Colonic mucosa (tissue), 4 donors: ENCODE measurements at regions not wholly inside any gene's neighbourhood (a gene's known extent, or its start where the extent isn't known, plus 50 kb on each side); places are given as distances from the start of the nearest gene placed in this dataset.

ENCODE experiments used
- DNase-seq: peaks from one replicate; pipeline ENCODE4 v3.0.0-alpha.2; 2020
- H3K27ac ChIP-seq: fragments of 200-600 bp; one replicate; pipeline ENCODE4 v1.8.0; 2021
- H3K27me3 ChIP-seq: fragments of 200-600 bp; one replicate; pipeline ENCODE4 v1.8.0; 2021
- H3K36me3 ChIP-seq: fragments of 200-600 bp; one replicate; pipeline ENCODE4 v1.8.0; 2021
- H3K4me1 ChIP-seq: fragments of 200-600 bp; one replicate; pipeline ENCODE4 v1.8.0; 2021; ENCODE audit warnings: mild to moderate bottlenecking
- H3K4me3 ChIP-seq: fragments of 200-600 bp; one replicate; pipeline ENCODE4 v1.8.0; 2021
- H3K9ac ChIP-seq, 2 donors: one replicate each; pipeline ENCODE4 v1.7.0; 2013; ENCODE audit warnings: control low read depth in 2 of 2, low read depth in 2 of 2, low read length in 2 of 2
- H3K9me3 ChIP-seq: fragments of 200-600 bp; one replicate; pipeline ENCODE4 v1.8.0; 2021
- CTCF ChIP-seq: fragments of 200-600 bp; IDR thresholded peaks from one replicate; pipeline ENCODE4 v1.8.0; 2022; ENCODE audit warnings: antibody characterized with exemption, mild to moderate bottlenecking
- intact Hi-C: fragments of 100-400 bp; cut with DNase I; formaldehyde crosslinking; loops from one replicate; pipeline ENCODE4 v1.14.1; 2022
- donor health status: healthy.
- donor health status: DM: no; HTN: no; CAD: no.
- donor health status: DM: no; HTN: no; CAD: no.

- H3K27me3 ChIP-seq, result no peaks in the 10 kb centered on the region
- intact Hi-C loops, result loop anchor here (5.0 kb wide), 1 partner anchor 433 kb away; no protein-coding TSS in a partner anchor
- H3K27ac ChIP-seq, result no peak overlapping the region
- no peaks in the 10 kb centered on the region for H3K9me3 ChIP-seq
- no peak overlapping the region for H3K4me3 ChIP-seq
- no peaks in the 10 kb centered on the region for H3K4me1 ChIP-seq
- DNase-seq, result no peak
- TF ChIP-seq CTCF, result no peak
- no peak overlapping the region for H3K9ac ChIP-seq
- H3K36me3 ChIP-seq, result no peaks in the 10 kb centered on the region
Measured at GRCh38 chr7:64614812-64615211, 51.1 kb upstream of the ZNF107 start.

- no peak for TF ChIP-seq CTCF
- H3K27ac ChIP-seq, result no peak overlapping the region
- no peaks in the 10 kb centered on the region for H3K4me1 ChIP-seq
- no peak overlapping the region for H3K4me3 ChIP-seq
- H3K9me3 ChIP-seq, result no peaks in the 10 kb centered on the region
- intact Hi-C loops, result no loop called here
- H3K9ac ChIP-seq, result no peak overlapping the region
- DNase-seq, result no peak
- H3K36me3 ChIP-seq, result no peaks in the 10 kb centered on the region
- no peaks in the 10 kb centered on the region for H3K27me3 ChIP-seq
Measured at GRCh38 chr7:64613653-64614052, 50.8 kb upstream of the ZNF680 start.
